ENCODE measurements at regions not wholly inside any gene's neighbourhood (a gene's known extent, or its start where the extent isn't known, plus 50 kb on each side); places are given as distances from the start of the nearest gene placed in this dataset.
"Not testable (repeated sequence)": the region's sequence is repeated elsewhere in the genome, so short reads cannot be mapped to it uniquely, and the experiment has no call there.

GRCh38 chr9:65459756-65460320, 174.8 kb upstream of the FOXD4L5 start:
- Mint-ChIP-seq H3K36me3 (ENCODE audit: low read depth) (peaks cover 4% of the 10 kb centered on the region), H3K4me3 (no peak overlapping the region), H3K4me1 (no peaks in the 10 kb centered on the region), H3K27ac (no peak overlapping the region), H3K27me3 (no peaks in the 10 kb centered on the region), H3K9me3 (peaks cover 28% of the 10 kb centered on the region)
- intact Hi-C loops (cut with micrococcal nuclease), result no loop called here
- no peak for DNase-seq

- intact Hi-C loops (cut with micrococcal nuclease), result no loop called here
- Mint-ChIP-seq H3K4me1 (no peaks in the 10 kb centered on the region), H3K9me3 (peaks cover 20% of the 10 kb centered on the region), H3K27me3 (no peaks in the 10 kb centered on the region), H3K4me3 (no peak overlapping the region), H3K27ac (no peak overlapping the region), H3K36me3 (ENCODE audit: low read depth) (peaks cover 2% of the 10 kb centered on the region)
- no peak for DNase-seq
Measured at GRCh38 chr9:65458992-65459391, 174.0 kb upstream of the FOXD4L5 start.

GRCh38 chr9:65458465-65458864, 173.5 kb upstream of the FOXD4L5 start:
- H3K4me1 Mint-ChIP-seq, result no peaks in the 10 kb centered on the region
- H3K9me3 Mint-ChIP-seq, result peaks cover 18% of the 10 kb centered on the region
- no peaks in the 10 kb centered on the region for H3K27me3 Mint-ChIP-seq
- no peak for DNase-seq
- H3K36me3 Mint-ChIP-seq (ENCODE audit: low read depth), result peaks cover 3% of the 10 kb centered on the region
- H3K4me3 Mint-ChIP-seq, result no peak overlapping the region
- H3K27ac Mint-ChIP-seq, result no peak overlapping the region
- intact Hi-C loops (cut with micrococcal nuclease), result no loop called here

GRCh38 chr9:65456991-65457390, 172.0 kb upstream of the FOXD4L5 start:
- H3K4me1 Mint-ChIP-seq; DNase-seq; H3K4me3 Mint-ChIP-seq; H3K27ac Mint-ChIP-seq; intact Hi-C loops (cut with micrococcal nuclease); H3K36me3 Mint-ChIP-seq (ENCODE audit: low read depth); H3K27me3 Mint-ChIP-seq: not testable (repeated sequence)
- peaks cover 19% of the 10 kb centered on the region for H3K9me3 Mint-ChIP-seq

- intact Hi-C loops (cut with micrococcal nuclease); H3K27me3 Mint-ChIP-seq; H3K4me3 Mint-ChIP-seq; H3K4me1 Mint-ChIP-seq; DNase-seq; H3K27ac Mint-ChIP-seq; H3K36me3 Mint-ChIP-seq (ENCODE audit: low read depth): not testable (repeated sequence)
- H3K9me3 Mint-ChIP-seq, result peaks cover 19% of the 10 kb centered on the region
Measured at GRCh38 chr9:65455751-65456647, 171.0 kb upstream of the FOXD4L5 start.

DNA sequence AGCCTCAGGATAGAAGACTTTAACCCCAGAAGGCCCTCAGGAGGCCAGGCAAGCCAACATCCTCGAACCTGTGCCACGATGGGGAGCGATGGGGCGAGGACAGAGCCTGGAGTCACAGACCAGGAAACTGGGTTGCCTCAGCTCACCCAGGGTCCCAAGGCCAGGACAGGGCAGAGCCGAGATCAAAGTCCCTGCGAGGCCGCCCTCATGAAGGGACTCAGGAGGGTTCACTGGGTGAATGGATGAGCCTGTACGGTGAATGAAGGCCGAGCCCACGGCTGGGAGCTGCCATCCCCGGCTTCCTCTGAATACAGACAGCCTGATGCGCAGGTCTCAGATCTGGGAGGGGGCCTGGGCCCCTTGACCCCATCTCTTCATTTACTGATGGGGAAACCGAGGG, 170.1 kb upstream of the FOXD4L5 start:
- H3K4me1 Mint-ChIP-seq; H3K27me3 Mint-ChIP-seq; H3K4me3 Mint-ChIP-seq; H3K27ac Mint-ChIP-seq; DNase-seq; intact Hi-C loops (cut with micrococcal nuclease); H3K36me3 Mint-ChIP-seq (ENCODE audit: low read depth): not testable (repeated sequence)
- H3K9me3 Mint-ChIP-seq, result peaks cover 19% of the 10 kb centered on the region

DNA sequence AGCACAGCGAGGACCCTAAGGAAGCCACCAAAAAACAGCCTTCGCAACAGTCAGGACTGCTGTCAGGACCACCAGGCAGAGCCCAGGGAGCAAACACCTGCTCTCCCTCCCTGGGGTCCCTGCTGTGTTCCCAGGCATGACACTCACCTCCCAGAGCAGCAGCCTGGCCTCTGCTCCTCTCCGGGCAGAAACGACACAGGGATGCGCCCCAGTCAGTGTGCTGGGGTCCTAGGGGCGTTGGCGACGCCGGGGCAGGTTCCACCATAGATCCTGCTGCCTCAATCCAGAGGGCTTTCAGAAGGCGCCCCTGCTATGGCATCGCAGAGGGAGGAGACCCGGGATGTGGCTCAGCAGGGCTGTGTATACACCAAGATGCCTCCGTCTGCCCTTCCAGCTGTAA, 169.7 kb upstream of the FOXD4L5 start:
- DNase-seq, H3K4me1 Mint-ChIP-seq, H3K4me3 Mint-ChIP-seq: not testable (repeated sequence)

GRCh38 chr9:65454034-65454433, 169.0 kb upstream of the FOXD4L5 start:
- H3K4me3 Mint-ChIP-seq; H3K27ac Mint-ChIP-seq; intact Hi-C loops (cut with micrococcal nuclease); H3K27me3 Mint-ChIP-seq; H3K4me1 Mint-ChIP-seq; DNase-seq; H3K36me3 Mint-ChIP-seq (ENCODE audit: low read depth): not testable (repeated sequence)
- peaks cover 19% of the 10 kb centered on the region for H3K9me3 Mint-ChIP-seq

More for the DNA sequence above, 169.7 kb upstream of the FOXD4L5 start:
- H3K27me3 Mint-ChIP-seq; H3K36me3 Mint-ChIP-seq (ENCODE audit: low read depth); intact Hi-C loops (cut with micrococcal nuclease); H3K27ac Mint-ChIP-seq: not testable (repeated sequence)
- peaks cover 19% of the 10 kb centered on the region for H3K9me3 Mint-ChIP-seq

DNA sequence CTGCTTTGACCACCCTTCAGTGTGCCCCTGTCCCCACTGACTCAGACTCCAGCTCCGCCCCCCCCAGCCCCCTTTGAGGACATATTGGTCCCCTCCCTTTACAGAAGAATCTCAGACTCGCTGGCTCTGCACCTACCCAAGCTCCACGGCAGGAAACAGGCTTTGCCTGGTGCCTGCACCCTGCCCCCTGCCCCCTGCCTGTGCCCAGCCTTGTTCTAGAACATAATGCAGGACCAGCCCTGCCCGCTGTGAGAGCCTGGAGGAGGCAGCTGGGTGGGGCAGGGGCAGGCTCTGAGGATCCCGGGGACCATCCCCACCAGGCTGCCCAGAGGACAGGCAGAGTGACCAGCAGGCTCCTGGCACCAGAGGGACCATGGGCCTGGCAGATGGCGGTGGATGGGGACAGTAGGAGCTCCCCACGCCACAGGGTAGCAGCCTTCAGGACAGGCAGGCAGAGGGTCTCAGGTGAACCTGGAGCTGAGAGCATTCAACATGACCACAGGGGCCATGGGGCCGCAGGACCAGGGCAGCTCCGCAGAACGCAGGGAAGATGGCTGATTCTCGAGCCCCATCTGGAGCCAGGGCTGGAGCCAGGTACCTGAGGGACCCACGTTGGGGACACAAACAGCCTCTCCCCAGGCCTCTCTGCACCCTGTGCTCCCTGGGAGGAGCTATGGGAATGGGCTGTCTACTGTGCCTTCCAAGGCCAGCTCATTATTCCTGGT, 165.0 kb upstream of the FOXD4L5 start:
- H3K36me3 Mint-ChIP-seq (ENCODE audit: low read depth); DNase-seq; intact Hi-C loops (cut with micrococcal nuclease); H3K4me1 Mint-ChIP-seq; H3K27ac Mint-ChIP-seq; H3K27me3 Mint-ChIP-seq; H3K4me3 Mint-ChIP-seq: not testable (repeated sequence)
- H3K9me3 Mint-ChIP-seq, result peaks cover 25% of the 10 kb centered on the region

GRCh38 chr9:65449423-65449822, 164.4 kb upstream of the FOXD4L5 start:
- H3K4me1 Mint-ChIP-seq, result no peaks in the 10 kb centered on the region
- DNase-seq, result no peak
- H3K27me3 Mint-ChIP-seq, result no peaks in the 10 kb centered on the region
- H3K36me3 Mint-ChIP-seq (ENCODE audit: low read depth), result peaks cover 7% of the 10 kb centered on the region
- no peak overlapping the region for H3K4me3 Mint-ChIP-seq
- peaks cover 25% of the 10 kb centered on the region for H3K9me3 Mint-ChIP-seq
- no peak overlapping the region for H3K27ac Mint-ChIP-seq
- intact Hi-C loops (cut with micrococcal nuclease), result no loop called here

GRCh38 chr9:65447146-65447545, 162.1 kb upstream of the FOXD4L5 start:
- not testable (repeated sequence) for H3K4me3 Mint-ChIP-seq, DNase-seq, H3K27ac Mint-ChIP-seq

GRCh38 chr9:65445991-65446390, 161.0 kb upstream of the FOXD4L5 start:
- intact Hi-C loops (cut with micrococcal nuclease); H3K4me3 Mint-ChIP-seq; DNase-seq; H3K27me3 Mint-ChIP-seq; H3K27ac Mint-ChIP-seq; H3K4me1 Mint-ChIP-seq; H3K36me3 Mint-ChIP-seq (ENCODE audit: low read depth): not testable (repeated sequence)
- peaks cover 13% of the 10 kb centered on the region for H3K9me3 Mint-ChIP-seq

More at GRCh38 chr9:65447146-65447545, 162.1 kb upstream of the FOXD4L5 start:
- H3K9me3 Mint-ChIP-seq, result peaks cover 13% of the 10 kb centered on the region
- H3K36me3 Mint-ChIP-seq (ENCODE audit: low read depth); H3K4me1 Mint-ChIP-seq; intact Hi-C loops (cut with micrococcal nuclease); H3K27me3 Mint-ChIP-seq: not testable (repeated sequence)

DNA sequence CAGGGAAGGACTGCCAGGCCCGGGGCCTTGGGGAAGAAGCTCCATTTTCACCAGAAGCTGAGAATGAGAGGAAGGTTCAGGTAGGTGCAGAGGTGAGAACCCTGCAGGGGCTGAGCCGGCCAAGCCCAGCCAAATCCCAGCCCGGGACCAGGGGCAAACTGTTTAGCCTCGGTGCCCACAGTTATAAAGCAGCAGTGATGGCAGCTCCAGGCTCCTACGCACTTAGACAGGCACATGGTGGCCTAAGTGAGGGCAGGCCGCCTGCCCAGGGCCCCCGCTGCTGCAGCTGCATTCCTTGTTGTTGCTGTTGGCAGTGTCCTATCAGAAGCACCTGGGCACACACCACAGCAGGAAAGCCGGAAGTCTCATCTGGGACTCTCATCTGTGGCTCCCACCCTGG, 159.9 kb upstream of the FOXD4L5 start:
- Mint-ChIP-seq H3K4me3 (no peak overlapping the region), H3K9me3 (peaks cover 13% of the 10 kb centered on the region), H3K27ac (no peak overlapping the region), H3K27me3 (no peaks in the 10 kb centered on the region), H3K36me3 (ENCODE audit: low read depth) (no peaks in the 10 kb centered on the region), H3K4me1 (no peaks in the 10 kb centered on the region)
- DNase-seq, result no peak
- intact Hi-C loops (cut with micrococcal nuclease), result no loop called here

GRCh38 chr9:65442116-65442515, 157.1 kb upstream of the FOXD4L5 start:
- H3K4me3 Mint-ChIP-seq; intact Hi-C loops (cut with micrococcal nuclease); H3K36me3 Mint-ChIP-seq (ENCODE audit: low read depth); H3K4me1 Mint-ChIP-seq; DNase-seq; H3K27ac Mint-ChIP-seq; H3K27me3 Mint-ChIP-seq: not testable (repeated sequence)
- H3K9me3 Mint-ChIP-seq, result peaks cover 11% of the 10 kb centered on the region

All from activated CD4-positive, alpha-beta T cell treated with anti-CD3 and anti-CD28 coated beads, Interleukin-2, amount 10 ng/mL, durations not matched to agents 24 days and 14 days (primary cell).